ENCODE measurements at regions not wholly inside any gene's neighbourhood (a gene's known extent, or its start where the extent isn't known, plus 50 kb on each side); places are given as distances from the start of the nearest gene placed in this dataset.

DNA sequence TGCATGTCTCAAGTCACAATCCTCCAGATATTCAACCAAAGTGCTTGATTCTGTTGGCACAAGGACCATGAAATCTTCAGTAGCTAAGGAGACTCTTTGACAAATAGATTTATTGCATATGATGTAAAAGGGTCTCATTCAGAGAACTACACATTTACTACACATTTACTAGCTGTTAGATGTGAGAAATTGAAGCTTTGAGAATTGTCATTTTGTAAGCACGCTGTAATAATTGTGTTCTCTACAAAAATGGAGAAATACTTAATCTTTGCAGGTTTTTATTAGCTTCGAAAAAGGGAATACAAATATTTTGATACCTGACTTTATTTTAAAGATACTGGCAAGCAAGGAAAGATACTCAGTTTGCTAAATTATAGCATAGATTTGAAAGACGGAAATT lies 70.2 kb upstream of the CHD2 start (continued):
- TF ChIP-seq SUZ12 (IDR thresholded peaks at IDR 0.05; ENCODE audit: low read length) (no peak), RAD21 (IDR thresholded peaks at IDR 0.05 in 1 of 2, conservative IDR thresholded peaks at IDR 0.05 in 1 of 2; ENCODE audit: low read depth in 2 of 2, low read length in 2 of 2) (no peak), ZNF274 (IDR thresholded peaks at IDR 0.05; ENCODE audit: borderline replicate concordance, extremely low read depth, low read length) (no peak)
- TF ChIP-seq, protein P1, sequence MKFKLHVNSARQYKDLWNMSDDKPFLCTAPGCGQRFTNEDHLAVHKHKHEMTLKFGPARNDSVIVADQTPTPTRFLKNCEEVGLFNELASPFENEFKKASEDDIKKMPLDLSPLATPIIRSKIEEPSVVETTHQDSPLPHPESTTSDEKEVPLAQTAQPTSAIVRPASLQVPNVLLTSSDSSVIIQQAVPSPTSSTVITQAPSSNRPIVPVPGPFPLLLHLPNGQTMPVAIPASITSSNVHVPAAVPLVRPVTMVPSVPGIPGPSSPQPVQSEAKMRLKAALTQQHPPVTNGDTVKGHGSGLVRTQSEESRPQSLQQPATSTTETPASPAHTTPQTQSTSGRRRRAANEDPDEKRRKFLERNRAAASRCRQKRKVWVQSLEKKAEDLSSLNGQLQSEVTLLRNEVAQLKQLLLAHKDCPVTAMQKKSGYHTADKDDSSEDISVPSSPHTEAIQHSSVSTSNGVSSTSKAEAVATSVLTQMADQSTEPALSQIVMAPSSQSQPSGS (IDR thresholded peaks at IDR 0.05; ENCODE audit: low read length) = no peak
